Right lung (tissue), 2 donors: ENCODE measurements at regions not wholly inside any gene's neighbourhood (a gene's known extent, or its start where the extent isn't known, plus 50 kb on each side); places are given as distances from the start of the nearest gene placed in this dataset.

ENCODE experiments used
- DNase-seq, 2 donors: peaks; one replicate each; pipeline ENCODE4 v3.0.0-alpha.2; 2013

GRCh38 chr18:24561369-24561965, 101.0 kb downstream of the HRH4 start:
- DNase-seq, result no peak

- no peak for DNase-seq
Measured at GRCh38 chr18:24567199-24567598, 106.8 kb downstream of the HRH4 start.

- DNase-seq, result no peak
Measured at GRCh38 chr18:24570716-24571115, 110.3 kb downstream of the HRH4 start.

GRCh38 chr18:24582771-24583170, 122.3 kb downstream of the HRH4 start:
- no peak for DNase-seq

- DNase-seq, result no peak
Measured at GRCh38 chr18:24584205-24584604, 123.8 kb downstream of the HRH4 start.

- DNase-seq, result no peak
Measured at GRCh38 chr18:24584813-24585212, 124.4 kb downstream of the HRH4 start.

- no peak for DNase-seq
Measured at GRCh38 chr18:24585996-24586566, 125.6 kb downstream of the HRH4 start.

- no peak for DNase-seq
Measured at GRCh38 chr18:24586662-24587360, 126.4 kb downstream of the HRH4 start.

GRCh38 chr18:24588440-24588839, 128.0 kb downstream of the HRH4 start:
- no peak for DNase-seq

- no peak for DNase-seq
Measured at GRCh38 chr18:24590946-24591345, 130.5 kb downstream of the HRH4 start.

GRCh38 chr18:24593401-24593800, 133.0 kb downstream of the HRH4 start:
- no peak for DNase-seq

GRCh38 chr18:24593886-24594285, 133.4 kb downstream of the HRH4 start:
- DNase-seq, result no peak

GRCh38 chr18:24595561-24596031, 135.2 kb downstream of the HRH4 start:
- peak in 1 of 2 donors; percentile 17 for DNase-seq

- peak; percentile 47 to 60 for DNase-seq
Measured at GRCh38 chr18:24600076-24600654, 139.7 kb downstream of the HRH4 start.

- DNase-seq, result no peak
Measured at GRCh38 chr18:24601585-24601984, 141.1 kb downstream of the HRH4 start.

- DNase-seq, result no peak
Measured at GRCh38 chr18:24602201-24602600, 141.8 kb downstream of the HRH4 start.

- no peak for DNase-seq
Measured at GRCh38 chr18:24603151-24603550, 142.7 kb downstream of the HRH4 start.

- no peak for DNase-seq
Measured at GRCh38 chr18:24605444-24605843, 145.0 kb downstream of the HRH4 start.

- no peak for DNase-seq
Measured at GRCh38 chr18:24609254-24609653, 148.8 kb downstream of the HRH4 start.

GRCh38 chr18:24611075-24611474, 150.6 kb downstream of the HRH4 start:
- no peak for DNase-seq

GRCh38 chr18:24613896-24614640, 153.6 kb downstream of the HRH4 start:
- DNase-seq, result no peak

- no peak for DNase-seq
Measured at GRCh38 chr18:24616653-24617052, 156.2 kb downstream of the HRH4 start.
